KMS-11 (cell line): ENCODE measurements at regions not wholly inside any gene's neighbourhood (a gene's known extent, or its start where the extent isn't known, plus 50 kb on each side); places are given as distances from the start of the nearest gene placed in this dataset.

Experiments used
- H2AFZ ChIP-seq: fragments of 200-600 bp; sonication (generic); 2 replicates; pipeline ENCODE4 v1.6.1; 2016; ENCODE audit warnings: antibody characterized with exemption, mixed run types, low read depth
- H3K27ac ChIP-seq: fragments of 200-600 bp; sonication (generic); 2 replicates; pipeline ENCODE4 v1.6.1; 2016; ENCODE audit warnings: mild to moderate bottlenecking, mixed run types
- H3K27me3 ChIP-seq: fragments of 200-600 bp; sonication (generic); 2 replicates; pipeline ENCODE4 v1.6.1; 2017; ENCODE audit warnings: mild to moderate bottlenecking, low read depth, mixed run types, moderate library complexity; ENCODE audit not compliant: insufficient read depth
- H3K36me3 ChIP-seq: fragments of 200-600 bp; sonication (generic); 2 replicates; pipeline ENCODE4 v1.6.1; 2017; ENCODE audit warnings: mild to moderate bottlenecking, mixed run types; ENCODE audit not compliant: insufficient read depth
- H3K4me1 ChIP-seq: fragments of 200-600 bp; sonication (generic); 2 replicates; pipeline ENCODE4 v1.6.1; 2016; ENCODE audit warnings: mild to moderate bottlenecking, low read depth, mixed run types; ENCODE audit not compliant: poor library complexity, severe bottlenecking
- H3K4me2 ChIP-seq: fragments of 200-600 bp; sonication (generic); 2 replicates; pipeline ENCODE4 v1.7.0; 2016; ENCODE audit warnings: mild to moderate bottlenecking, mixed run types
- H3K4me3 ChIP-seq: fragments of 200-600 bp; sonication (generic); IDR thresholded peaks from 2 replicates; pipeline ENCODE4 v1.6.1; 2017; ENCODE audit warnings: low read depth, low read length, mixed read lengths; ENCODE audit not compliant: insufficient read depth
- H3K79me2 ChIP-seq: fragments of 200-600 bp; sonication (generic); 2 replicates; pipeline ENCODE4 v1.6.1; 2016; ENCODE audit warnings: low read depth, mixed run types; ENCODE audit not compliant: insufficient read depth
- H3K9ac ChIP-seq: fragments of 200-600 bp; sonication (generic); 2 replicates; pipeline ENCODE4 v1.6.1; 2016; ENCODE audit warnings: mild to moderate bottlenecking, mixed run types
- H4K20me1 ChIP-seq: fragments of 200-600 bp; sonication (generic); 2 replicates; pipeline ENCODE4 v1.6.1; 2016; ENCODE audit warnings: mild to moderate bottlenecking, mixed run types; ENCODE audit not compliant: insufficient read depth
- CTCF ChIP-seq: fragments of 200-600 bp; sonication (generic); conservative IDR thresholded peaks from 2 replicates; pipeline ENCODE4 v1.6.1; 2017; ENCODE audit warnings: low read depth, mild to moderate bottlenecking, antibody characterized with exemption, low read length, moderate library complexity, mixed read lengths

DNA sequence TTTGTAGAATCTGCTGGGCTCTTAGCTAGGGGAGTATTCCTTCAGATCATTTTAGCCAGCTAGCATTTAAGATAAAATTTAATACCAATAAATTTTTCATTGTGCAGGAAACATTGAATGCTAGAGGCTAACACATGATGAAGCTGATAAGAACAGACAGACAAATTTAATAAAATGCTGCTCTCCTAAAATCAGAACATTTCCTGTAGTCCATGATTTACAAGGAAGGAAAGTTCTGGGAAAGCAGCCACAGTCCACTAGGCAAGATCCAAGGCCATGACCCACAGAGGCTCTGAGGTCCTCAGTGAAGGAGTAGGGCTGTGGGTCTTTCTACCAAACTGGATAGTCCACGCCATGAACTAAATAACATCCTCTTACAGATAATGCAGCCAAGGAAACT is 253.0 kb downstream of the ICE1 start:
- Histone ChIP-seq H3K27ac (no peak overlapping the region), H3K4me1 (no peaks in the 10 kb centered on the region), H3K9ac (no peak overlapping the region), H3K79me2 (no peaks in the 10 kb centered on the region), H3K27me3 (no peaks in the 10 kb centered on the region), H4K20me1 (no peaks in the 10 kb centered on the region), H2AFZ (no peak overlapping the region), H3K4me2 (no peak overlapping the region), H3K36me3 (no peaks in the 10 kb centered on the region), H3K4me3 (no peak overlapping the region)
- no peak for TF ChIP-seq CTCF

GRCh38 chr5:5671823-5672222 is 249.3 kb downstream of the ICE1 start:
- Histone ChIP-seq H3K79me2 (no peaks in the 10 kb centered on the region), H3K4me3 (no peak overlapping the region), H3K4me2 (no peak overlapping the region), H3K9ac (no peak overlapping the region), H3K27me3 (no peaks in the 10 kb centered on the region), H3K4me1 (no peaks in the 10 kb centered on the region), H3K36me3 (no peaks in the 10 kb centered on the region), H3K27ac (no peak overlapping the region), H4K20me1 (no peaks in the 10 kb centered on the region), H2AFZ (no peak overlapping the region)
- TF ChIP-seq CTCF: no peak

GRCh38 chr5:5667136-5667554 is 244.7 kb downstream of the ICE1 start:
- TF ChIP-seq CTCF: no peak
- Histone ChIP-seq H2AFZ (no peak overlapping the region), H3K4me3 (no peak overlapping the region), H4K20me1 (no peaks in the 10 kb centered on the region), H3K27ac (no peak overlapping the region), H3K79me2 (no peaks in the 10 kb centered on the region), H3K9ac (no peak overlapping the region), H3K4me1 (no peaks in the 10 kb centered on the region), H3K27me3 (no peaks in the 10 kb centered on the region), H3K4me2 (no peak overlapping the region), H3K36me3 (no peaks in the 10 kb centered on the region)

DNA sequence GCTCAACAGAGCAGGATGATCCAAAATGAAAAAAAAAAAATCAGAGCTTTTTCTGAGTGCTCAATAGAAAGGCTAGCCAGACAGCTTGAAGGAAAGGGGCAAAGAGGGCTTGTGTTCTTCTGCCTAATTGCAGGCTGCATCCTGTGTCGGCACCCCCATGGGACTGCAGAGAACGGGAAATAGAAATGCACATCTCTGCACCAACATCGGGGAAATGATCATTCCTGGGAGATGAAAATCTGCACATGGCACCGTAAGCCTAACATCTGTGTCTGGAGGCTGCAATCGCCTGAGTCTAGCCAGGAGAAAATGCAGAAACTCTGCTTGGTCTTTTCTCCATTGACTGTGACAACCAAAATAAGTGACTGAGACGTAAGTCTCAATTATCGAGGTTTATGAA is 243.9 kb downstream of the ICE1 start:
- H3K27ac ChIP-seq: no peak overlapping the region
- H4K20me1 ChIP-seq: no peaks in the 10 kb centered on the region
- no peaks in the 10 kb centered on the region for H3K27me3 ChIP-seq
- no peaks in the 10 kb centered on the region for H3K4me1 ChIP-seq
- no peaks in the 10 kb centered on the region for H3K79me2 ChIP-seq
- H2AFZ ChIP-seq: no peak overlapping the region
- no peak overlapping the region for H3K9ac ChIP-seq
- H3K36me3 ChIP-seq: no peaks in the 10 kb centered on the region
- TF ChIP-seq CTCF: no peak
- no peak overlapping the region for H3K4me3 ChIP-seq
- no peak overlapping the region for H3K4me2 ChIP-seq

- H3K27ac ChIP-seq: no peak overlapping the region
- H4K20me1 ChIP-seq: no peaks in the 10 kb centered on the region
- no peak overlapping the region for H3K4me2 ChIP-seq
- H3K27me3 ChIP-seq: no peaks in the 10 kb centered on the region
- no peak for TF ChIP-seq CTCF
- H3K4me1 ChIP-seq: no peaks in the 10 kb centered on the region
- H3K36me3 ChIP-seq: no peaks in the 10 kb centered on the region
- H3K79me2 ChIP-seq: no peaks in the 10 kb centered on the region
- no peak overlapping the region for H3K9ac ChIP-seq
- H2AFZ ChIP-seq: no peak overlapping the region
- H3K4me3 ChIP-seq: no peak overlapping the region
Measured at GRCh38 chr5:5666076-5666365, 243.5 kb downstream of the ICE1 start.
